Mucosa of gallbladder (tissue), 1 donor: ENCODE measurements at regions not wholly inside any gene's neighbourhood (a gene's known extent, or its start where the extent isn't known, plus 50 kb on each side); places are given as distances from the start of the nearest gene placed in this dataset.

ENCODE experiments used
- DNase-seq: peaks from one replicate; pipeline ENCODE4 v3.0.0-alpha.2; 2020; ENCODE audit warnings: low spot score
- donor health status: DM: no; HTN: no; CAD: no.

DNA sequence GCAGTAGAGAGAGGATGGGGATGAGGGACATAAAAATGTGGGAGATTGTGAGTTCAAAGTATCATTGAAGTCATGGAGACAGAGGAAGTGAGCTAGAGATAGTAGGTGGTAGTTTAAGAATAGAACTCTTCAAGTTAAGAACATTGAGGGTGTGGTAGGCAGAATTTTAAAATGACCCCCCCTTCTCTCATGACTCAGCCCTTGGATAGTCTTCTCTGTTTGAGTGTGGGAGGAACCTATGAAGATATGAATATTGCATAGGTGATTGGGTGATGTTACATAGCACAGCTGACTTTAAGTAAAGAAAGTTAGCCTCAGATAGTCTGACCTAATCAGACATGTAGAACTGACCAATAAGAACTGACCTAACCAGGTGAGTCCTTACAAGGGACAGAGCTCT, 418.6 kb downstream of the FOXO1 start:
- no peak for DNase-seq

DNA sequence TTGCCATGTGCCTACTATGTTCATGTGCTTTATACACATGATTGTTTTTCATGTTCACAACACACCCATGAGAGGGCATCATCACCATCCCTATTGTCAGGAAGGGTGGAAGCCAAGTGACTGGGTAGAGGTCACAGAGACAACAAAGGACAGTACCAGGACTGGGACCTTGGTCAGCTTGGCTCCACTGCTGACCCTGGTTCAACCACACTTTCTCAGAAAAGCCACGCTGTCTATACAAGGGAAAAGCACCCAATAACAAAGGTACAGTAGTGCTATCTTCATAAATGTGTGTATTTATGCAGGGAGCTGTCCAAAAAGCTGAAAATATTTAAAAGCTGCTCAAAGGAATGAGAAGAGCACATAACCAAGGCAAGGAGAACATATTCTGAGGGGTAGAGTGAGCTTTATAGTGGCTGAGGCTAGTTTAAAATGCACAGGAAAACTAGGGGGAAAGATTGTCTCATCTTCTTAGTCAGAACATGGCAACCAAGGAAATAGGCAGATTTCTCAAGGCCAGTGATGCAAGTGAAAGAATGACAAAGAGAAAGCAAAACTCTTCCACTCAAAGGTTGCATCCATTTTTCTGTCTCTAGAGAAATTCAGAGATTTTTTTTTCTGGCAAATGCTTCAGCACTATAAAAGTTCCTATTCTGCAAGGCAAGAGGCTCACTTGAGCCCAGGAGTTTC, 415.0 kb downstream of the FOXO1 start:
- no peak for DNase-seq

DNA sequence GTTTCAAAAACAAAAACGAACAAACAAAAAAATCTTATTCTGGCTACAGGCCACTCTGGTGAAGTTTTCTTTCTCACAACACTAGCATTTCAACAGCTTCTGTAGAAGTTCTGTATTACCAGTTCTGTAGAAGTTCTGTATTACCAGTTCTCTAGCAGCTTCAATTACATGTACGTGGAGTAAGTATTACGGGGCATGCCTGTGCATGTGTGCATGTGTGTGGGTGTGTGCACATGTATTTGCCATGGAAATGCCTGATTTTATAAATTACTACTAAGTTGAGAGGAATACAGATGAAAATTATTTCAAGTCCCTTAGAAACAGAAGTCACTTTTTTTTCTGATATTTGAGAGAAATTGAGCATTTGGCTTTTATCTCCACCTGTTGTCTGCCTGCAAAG, 414.2 kb downstream of the FOXO1 start:
- DNase-seq, result no peak

DNA sequence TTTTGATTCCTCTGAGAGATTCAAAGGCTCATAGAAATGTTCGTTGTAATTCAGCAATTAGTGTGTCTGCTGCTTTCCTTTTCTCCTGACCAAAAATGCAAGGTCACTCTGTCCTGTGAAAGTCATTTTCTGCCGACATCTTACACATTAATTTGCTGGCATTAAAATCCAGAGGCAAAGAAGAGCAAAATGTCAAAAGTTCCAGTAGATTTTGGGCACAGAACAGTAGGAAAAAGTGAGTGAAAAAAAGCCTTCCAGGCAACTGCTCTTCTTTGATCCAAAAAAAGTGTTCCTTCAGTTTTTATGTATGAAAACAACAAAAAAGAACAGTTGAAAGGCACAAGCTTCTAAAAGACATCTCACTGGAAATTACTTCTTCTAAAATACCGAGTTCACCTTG, 413.8 kb downstream of the FOXO1 start:
- no peak for DNase-seq

DNA sequence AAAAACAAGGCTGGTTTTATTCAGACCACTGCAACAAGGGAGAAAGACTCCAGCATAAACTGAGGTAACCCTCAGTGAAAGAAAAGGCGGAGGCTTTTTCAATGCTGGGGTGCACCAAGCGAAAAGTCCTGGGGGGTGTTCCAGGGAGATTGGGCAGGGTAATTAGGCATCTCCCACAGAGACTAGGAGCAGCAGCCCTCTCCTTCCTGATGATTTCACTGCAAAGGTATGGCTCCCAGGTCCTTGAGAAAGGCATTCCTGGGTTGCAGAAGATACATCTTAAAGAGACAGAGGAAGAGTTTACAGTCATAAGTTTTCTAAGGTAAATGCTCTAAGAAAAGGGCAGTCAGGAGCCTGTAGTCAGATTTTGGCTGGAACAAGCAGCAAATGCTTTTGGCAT, 412.0 kb downstream of the FOXO1 start:
- no peak for DNase-seq

DNA sequence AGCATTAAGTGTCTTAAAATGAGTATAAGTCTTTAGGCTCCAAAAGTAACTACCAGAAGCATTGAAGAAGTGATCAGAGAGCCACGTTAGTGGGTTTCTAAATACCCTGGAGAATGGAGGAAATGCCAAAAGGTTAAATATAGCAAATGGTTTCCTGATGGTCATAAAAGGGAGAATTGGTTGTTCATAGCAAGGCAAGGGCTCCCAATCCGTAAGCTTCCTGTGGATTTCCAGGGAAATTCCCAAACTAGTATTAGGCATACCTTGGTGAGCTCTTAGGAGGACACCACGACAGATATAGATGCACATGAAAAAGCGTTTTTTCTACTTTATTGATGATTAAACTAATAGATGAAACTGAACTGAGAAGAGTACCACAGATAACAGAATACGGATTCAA, 410.9 kb downstream of the FOXO1 start:
- no peak for DNase-seq

DNA sequence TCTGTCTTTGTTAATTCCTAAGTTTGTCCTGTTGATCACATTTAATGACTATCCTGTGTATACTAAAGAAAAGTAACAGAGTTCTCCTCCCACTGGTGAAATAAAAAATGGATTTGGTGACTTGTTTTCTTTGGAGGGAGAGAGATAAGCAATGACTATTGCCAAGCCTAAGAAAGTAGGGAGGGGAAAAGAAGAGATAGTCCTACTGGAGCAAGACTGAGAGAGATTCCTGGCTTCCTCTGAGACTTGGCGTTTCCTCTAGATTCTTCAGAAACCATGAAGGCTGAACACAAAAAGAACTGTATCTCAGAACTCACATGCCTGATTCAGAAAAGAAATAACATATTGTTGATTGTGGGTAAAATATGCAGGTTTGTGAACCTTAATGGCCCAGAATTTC, 406.5 kb downstream of the FOXO1 start:
- DNase-seq, result no peak

DNA sequence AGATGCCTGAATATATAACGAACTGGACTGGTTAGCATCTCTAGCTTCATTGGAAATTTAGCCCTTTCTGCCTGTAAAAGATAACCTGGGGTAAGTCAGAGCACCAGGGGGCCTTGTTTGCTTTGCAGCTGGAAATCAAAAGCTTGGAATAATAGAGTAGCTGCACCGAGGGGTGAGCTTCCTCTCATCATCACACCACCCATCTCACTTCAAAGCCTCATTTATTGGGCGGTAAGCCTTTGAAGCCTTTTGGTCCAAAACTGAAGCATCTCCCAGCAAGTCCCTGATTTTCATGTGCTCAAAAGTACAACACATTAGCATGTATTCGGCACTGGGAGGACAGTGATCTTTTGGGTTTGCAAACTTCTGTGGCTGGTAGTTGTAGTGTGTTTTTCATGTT, 405.1 kb downstream of the FOXO1 start:
- DNase-seq, result no peak

DNA sequence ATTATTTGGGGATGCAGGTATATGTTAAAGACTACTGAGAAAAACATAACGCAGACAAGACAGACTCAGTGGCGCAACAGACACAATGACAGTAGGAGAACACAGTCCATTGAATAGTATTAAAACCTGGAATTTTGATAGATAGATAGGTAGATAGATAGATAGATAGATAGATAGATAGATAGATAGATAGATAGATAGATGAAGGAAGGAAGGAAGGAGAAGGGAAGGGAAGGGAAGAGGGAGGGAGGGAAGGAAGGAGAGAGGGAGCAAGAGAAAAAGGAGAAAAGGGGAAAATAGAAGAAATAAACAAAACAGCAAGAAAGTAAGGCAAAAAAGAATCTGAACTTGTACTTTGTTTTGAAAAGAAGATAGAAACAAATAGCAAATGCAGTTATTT, 404.5 kb downstream of the FOXO1 start:
- no peak for DNase-seq

DNA sequence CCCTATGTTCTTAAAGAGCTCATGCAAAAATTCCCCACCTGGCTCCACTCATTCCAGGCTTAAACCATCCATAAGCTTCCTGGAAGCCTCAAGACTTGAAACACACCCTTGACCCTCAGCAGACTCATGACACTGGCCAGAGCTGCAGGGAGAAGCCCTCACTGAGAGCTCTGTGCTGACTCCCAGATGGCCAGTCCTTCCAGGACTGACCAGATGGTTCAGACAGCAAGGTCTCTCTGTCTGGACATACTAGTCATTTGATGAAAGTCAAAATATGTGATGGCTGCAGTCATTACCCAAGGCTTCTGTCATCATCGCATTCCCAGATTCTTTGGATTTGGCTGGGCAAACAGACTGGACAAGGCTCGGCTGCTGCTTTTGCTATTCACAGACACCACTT, 397.4 kb downstream of the FOXO1 start:
- DNase-seq, result peak; percentile 34

DNA sequence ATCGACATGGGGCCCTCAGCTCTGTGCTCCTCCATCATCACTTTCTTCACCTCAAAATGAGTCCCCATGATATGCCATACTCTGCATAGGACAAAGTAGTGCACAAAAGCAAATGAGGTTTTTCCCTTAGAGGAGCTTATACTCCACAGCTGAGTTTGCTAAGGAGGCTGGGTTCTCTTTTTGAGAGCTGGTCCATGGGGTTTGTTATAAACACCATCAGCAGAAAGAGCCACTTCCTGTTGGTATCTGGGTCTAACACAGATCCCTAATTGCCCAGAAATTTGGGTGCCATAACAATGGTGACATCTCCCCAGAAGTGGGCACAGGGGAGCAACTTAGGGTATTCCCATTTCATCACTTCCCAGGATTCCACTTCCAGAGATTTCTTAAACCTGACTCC, 395.7 kb downstream of the FOXO1 start:
- no peak for DNase-seq

DNA sequence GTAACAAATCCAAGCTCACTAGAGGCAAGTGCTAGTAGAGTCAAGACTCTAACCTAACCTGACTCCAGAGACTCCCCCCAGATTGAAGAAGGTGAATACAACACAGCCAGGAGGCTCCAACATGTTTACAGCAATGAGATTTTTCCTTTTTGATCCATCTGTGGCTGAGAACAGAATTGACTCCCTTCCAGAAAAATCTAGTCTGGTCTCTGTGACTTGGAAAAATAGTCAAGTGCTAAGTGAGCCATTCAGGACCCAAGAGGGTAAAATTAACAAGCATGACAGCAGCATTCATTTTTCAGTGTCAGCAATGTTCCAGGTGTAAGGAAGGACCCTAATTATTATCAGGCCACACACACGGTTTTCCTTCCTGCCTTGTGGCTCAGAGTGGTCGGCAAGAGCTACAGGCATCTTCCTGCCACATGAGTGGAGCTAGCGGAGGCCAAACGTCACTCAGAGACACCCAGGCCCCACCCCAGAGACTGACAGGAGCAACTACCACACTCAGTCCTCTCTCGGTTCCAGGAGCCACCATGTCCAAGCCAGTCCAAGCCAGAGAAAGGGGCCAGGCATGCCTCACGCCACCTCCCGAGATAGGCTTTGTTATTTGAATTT, 395.1 kb downstream of the FOXO1 start:
- no peak for DNase-seq

DNA sequence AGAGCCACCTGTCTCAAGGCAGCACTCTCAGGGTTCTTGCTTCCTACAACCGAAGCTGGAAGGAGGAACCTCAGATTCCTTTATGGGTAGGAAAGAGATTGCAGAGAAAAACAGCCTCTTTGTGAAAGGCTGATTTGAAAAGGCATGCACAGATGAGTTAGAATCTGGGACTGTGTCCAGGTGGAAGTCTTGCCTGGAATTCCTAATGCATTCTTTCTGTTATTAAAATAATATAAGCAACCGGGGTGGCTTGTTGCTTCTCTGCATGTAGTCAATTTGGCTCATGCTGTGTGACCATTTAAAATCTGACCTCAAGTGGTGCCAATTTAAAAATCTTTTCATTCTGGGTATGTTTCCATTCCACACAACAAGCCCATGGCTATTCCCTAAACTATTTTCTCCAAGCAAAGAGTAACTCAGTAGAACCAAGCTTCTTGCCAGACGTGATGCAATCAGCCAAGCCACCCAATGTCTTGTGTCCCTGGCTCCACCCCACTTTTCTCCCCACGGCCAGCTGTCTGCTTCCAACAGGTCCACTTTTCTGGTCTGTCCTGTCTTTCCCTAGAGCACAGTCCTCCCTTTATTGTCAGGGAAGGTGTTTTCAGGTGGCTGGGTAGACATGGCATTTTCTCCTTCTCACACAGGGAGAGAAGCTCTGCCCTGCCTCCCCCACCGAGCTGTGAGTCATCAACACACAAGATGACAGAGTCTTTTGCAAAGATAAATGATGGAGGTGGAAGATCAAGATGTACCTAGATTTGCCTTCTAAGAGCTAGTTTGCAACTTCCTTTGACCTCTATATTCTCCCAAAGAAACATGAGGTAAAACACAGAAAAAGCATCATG, 394.3 kb downstream of the FOXO1 start:
- peak; percentile 66 for DNase-seq

DNA sequence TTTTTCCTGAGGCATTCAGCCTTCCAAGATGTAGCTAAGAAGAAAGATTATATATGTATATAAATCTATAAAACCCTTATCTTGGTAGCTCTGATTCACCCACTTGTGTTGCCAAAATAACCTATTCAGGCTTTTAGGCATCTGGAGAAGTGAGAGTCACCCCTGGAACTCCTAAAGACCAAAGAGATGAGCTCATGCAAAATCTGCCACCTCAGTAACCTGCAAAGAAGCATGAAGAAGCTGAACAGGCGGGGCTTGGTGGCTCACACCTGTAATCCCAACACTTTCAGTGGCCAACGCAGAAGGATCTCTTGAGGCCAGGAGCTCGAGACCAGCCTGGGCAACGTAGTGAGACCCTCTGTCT, 393.7 kb downstream of the FOXO1 start:
- DNase-seq, result no peak

DNA sequence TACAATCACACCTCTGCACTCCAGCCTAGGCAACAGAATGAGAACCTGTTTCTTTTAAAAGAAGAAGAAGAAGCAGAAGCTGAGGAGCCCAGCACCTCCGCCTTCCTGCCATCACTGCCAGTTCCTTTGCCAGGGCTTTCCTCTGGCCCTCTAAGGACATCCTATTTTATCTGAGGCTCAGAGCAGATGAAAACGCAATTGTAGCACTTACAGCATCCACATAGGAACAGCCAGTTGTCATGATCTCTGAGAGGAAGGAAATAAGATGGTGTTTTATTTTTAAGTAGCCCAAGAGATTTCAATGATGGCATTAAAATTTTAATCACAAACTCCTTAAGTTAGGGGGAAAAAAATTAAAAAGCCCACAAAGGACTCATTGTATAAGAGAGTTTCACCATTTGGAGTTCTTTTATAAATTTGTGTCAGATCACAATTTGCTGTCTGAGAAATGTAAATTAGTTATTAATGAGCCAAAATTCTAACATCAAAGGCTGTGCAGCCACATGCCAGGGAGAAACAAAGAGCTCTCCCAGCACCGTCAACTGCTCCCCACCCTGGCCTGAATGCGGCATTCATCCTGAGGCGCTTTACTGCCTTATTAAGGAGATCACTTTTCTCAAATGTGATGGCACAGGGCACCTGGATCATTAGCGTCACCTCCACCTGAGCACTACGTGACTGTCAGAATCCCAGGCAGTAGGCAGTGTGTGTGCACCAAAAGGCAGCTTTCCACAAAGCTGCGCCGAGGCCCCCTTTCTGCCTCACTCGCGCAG, 393.0 kb downstream of the FOXO1 start:
- DNase-seq, result no peak

DNA sequence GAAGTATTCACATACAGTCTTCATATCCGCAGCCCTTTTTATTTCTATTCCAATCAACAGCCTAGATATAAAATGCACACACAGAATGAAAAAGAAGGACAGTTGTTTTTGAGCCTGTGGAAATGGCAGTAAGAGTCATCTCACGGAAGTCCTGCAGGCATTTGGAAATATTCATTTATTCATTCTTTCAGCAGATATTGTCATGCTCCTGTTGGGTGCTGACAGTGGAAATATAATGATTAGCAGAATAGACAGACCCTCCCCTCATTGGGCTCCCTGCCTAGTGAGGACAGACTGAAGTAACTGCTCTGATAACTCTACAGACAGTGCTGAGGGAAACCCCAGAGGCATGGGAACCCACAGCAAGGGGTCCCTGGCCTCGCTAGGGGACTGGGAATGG, 392.3 kb downstream of the FOXO1 start:
- DNase-seq, result no peak

DNA sequence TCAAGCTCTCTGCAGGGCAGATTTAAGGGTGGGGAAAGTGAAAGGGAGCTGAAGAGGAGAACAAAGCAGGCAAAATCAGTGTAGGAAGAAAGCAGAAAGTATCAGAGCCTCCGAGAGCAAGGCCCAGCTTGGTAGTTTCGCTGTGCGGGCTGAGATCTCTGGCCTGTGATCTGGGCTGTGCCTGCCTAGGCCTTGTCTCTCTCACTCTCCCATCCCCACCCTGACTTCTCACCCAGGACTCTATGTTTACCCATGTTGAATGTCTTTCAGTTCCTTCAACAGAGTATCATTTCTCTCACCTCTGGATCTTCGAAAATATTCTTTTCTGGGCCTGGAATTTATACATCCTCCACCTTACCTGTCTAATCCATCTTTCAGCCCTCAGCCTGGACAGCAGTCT, 391.3 kb downstream of the FOXO1 start:
- no peak for DNase-seq

DNA sequence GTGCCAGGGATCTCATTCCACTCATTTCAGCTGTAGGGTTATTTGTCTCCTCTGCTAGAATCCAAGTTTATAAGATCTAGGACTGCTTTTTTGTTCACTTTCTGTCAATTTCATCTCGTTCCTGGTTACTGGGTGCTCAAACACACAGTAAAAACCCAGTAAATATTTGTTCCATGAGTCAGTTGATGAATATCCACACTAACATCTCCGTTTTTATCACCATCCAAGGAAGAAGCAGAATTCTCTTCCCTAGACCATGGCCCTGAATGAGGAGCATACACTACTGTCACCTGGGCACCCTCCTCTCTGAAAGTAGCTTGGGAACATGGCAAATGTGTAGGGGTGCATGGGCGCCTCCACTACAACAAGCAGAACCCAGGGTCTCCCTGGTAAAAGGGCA, 390.8 kb downstream of the FOXO1 start:
- no peak for DNase-seq

DNA sequence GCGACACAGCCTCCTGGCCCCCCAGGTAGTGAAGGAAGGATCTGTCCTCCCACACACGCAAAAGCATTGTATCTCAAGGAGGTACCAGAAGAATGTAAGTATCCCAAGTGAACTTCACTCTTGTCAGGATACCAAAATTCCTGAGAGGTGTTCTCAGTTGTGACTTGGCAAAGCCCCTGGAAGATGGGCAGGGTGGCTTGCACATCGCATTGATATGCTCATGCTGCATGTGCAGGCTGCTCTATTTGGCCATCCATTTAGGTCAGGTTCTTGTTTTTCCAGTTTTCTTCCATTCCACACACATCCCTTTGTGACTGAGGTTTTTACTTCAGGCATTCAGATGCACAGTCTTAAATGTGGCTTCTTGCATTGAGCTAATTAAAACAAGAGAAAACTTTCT, 382.8 kb downstream of the FOXO1 start:
- DNase-seq, result no peak

DNA sequence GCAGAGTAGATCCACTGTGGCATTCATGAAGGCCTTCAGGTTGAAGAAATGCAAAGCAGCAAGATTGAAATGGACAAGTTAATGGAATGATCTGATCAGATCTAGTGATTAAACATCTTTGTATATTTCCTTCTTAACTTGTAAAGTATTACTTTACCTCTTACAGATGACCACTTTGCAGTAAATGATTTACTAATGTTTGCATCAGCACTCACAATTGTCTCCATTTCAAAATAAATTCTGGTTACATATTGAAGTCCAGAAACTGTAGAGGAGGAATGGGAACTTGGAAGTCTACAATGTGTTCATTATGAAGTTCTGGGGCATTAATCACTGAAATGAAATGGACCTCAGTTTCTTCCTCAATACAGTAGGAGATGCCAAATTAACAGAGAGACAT, 380.8 kb downstream of the FOXO1 start:
- no peak for DNase-seq

DNA sequence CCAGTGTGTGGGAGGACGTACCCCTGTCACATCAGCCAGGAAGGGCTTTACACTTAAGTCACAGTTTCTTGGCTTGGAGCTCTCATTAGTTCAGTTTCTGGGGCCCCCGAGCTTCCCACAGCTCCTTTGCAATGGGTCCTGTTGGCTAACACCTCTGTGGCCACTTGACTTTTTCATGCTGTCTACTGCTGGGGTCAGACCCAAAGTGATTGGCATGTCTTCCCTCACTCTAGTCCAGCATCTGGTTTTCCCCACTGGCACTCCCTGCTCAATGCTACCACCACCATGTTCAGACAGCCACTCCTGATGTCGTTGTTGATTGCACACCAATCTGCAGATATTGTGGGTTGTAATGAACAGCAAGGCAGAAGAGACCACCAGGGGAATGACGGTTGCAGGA, 379.0 kb downstream of the FOXO1 start:
- no peak for DNase-seq

DNA sequence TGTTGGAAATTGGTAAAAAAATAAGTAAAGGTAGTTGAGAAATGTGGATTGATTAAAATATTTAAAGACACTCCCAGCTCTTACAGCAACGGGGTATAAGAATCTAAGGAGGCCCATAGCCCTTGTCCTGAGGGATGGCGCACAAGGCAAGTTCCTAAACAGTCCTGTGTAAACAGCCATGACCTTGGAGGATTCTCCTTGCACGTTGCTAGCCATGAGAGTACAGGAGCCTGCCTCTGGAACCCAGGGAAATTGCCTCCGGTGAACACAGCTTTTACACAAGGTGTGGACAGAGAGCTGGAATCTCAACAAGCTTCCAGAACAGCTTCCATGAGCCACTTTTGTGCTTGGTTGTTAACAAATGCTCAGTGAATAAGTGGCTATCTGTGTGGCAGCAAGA, 378.2 kb downstream of the FOXO1 start:
- DNase-seq, result no peak

DNA sequence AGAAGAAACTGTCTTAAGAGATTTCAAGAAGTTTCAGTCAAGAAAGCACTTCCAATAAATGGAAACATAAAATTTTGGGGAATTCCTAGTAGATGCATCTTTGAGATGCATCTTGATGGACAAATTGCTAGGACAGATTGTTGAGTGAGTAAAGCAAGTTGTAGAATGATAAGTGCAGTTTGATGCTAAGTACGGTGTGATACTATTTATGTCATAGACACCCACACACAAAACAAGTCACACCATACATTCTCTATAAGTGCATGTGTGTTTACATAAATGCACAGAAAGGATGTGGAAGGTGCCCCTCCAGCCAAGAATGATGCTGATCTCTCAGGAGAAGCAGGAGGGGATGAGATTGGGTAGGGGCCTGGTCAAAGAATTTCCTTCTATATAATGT, 375.7 kb downstream of the FOXO1 start:
- DNase-seq, result no peak
